NCI-H446 treated with DMSO at 0.1 percent for 48 hours (cell line): ENCODE measurements at regions not wholly inside any gene's neighbourhood (a gene's known extent, or its start where the extent isn't known, plus 50 kb on each side); places are given as distances from the start of the nearest gene placed in this dataset.
"Not testable (repeated sequence)": the region's sequence is repeated elsewhere in the genome, so short reads cannot be mapped to it uniquely, and the experiment has no call there.

Source experiments
- DNase-seq: peaks from one replicate; lab custom pipeline; 2025; lab: John Stamatoyannopoulos, UW

DNA sequence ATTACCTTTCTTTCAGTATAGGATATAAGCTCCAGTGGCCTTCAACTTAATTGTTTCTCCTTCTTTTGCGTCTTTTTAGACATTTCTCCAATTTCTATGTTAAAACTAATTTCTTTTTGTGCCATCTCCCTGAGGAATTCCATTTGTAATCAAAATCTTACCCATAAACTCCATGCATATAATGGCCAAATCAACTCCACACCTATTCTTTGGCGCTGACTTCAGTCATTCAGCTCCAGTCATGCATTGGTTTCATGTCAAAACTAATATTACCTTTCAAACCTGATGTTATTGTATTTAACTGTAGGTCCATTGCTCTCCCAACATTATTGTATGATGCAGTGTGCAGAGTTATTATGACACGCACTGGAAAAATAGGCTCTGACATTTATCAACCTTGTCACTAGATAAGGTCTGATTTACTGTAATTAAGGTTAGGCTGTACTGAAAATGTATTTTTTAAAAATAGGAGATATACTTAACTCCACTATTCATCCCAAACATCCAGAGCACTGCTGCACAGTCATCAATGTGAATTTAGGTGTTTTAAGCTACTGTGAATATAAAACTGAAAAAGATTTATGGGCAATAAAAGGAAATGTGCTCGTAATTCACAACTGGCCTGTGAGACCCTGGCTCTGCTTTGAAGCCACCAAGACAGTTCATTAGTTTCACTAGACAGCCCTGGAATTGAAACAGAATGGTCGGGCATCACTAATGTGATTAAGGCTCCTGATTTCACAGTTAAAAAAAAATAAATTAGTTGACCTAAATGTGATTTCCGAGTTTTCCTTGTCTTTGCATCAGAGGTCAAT lies 180.6 kb upstream of the GRIA4 start:
- DNase-seq: no peak

DNA sequence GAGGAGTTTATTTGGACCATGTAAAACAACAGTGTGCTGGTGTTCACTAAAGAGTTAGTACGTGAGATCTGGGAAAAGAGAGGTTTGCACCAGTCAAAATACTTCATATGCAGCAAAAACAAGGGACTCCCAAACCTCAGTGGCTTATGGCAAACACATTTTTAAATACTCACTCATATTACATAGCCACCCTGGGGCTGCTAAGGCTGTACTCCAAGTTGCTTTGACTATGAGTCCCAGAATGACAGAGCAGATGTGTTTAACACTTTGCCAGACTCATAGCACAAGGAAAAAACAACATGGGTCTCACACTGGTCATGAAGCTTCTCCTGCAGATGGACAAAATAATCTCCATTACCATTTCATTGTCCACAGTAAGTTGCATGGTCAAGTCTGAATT lies 202.8 kb upstream of the GRIA4 start:
- no peak for DNase-seq

DNA sequence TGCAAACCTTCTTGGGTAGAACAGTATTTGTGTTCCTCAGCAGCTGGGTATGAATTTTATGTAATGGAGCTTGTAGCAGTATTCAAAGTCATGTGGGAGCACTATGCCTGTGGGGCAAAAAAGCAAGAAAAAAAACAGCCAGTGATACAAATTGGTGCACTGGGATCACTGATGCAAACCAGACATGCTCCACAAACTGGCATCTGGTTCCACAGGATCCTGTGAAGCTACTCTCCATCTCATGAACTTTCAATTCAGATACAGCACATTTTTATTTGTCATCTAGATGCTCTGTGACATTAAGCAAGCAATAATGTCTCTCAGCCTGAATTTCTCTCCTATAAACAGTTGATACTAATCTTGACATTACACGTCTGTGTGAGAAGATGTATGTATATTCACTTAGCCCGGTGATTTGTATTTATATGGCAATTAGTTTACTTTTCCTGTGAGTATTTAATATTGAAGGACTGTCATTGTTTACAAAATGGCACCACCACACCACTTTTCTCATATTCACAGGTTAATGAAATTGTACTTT lies 208.5 kb upstream of the GRIA4 start:
- no peak for DNase-seq

DNA sequence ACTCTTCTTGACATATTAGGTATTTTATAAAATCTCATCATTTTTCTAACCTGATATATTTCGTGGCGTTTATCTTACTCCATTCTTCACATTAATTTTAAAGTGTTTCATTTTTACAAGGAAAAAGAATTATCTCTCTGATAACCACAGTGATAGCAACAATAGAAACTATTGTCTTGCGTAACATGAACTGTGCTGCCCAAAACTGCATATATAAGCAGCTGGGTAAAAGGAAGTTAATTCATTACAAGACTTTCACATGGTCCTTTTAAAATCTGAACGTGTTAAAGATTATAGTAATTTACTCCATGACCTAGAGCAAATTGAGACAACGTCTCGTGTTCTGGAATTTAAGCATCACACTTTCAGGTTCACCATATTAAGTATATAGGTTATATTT lies 210.4 kb upstream of the GRIA4 start:
- DNase-seq: no peak

DNA sequence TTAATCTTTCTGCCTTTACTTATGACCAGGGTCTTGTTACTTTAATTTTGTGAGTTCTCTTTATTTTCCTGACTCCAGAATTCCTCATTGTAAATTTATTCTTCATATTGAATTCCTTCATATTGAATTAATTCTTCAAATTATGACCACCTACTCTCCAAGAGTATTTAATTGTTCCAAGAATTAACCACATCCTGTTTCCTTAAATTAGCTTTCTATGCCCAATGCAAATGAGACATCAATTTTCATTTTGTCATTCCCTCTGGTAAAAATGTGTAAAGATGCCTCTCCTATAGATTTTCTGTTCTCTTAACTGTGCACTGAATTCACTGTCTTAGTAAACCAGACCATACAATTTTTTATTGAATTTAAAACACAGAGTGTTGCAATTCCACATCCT lies 211.2 kb upstream of the GRIA4 start:
- DNase-seq: no peak

DNA sequence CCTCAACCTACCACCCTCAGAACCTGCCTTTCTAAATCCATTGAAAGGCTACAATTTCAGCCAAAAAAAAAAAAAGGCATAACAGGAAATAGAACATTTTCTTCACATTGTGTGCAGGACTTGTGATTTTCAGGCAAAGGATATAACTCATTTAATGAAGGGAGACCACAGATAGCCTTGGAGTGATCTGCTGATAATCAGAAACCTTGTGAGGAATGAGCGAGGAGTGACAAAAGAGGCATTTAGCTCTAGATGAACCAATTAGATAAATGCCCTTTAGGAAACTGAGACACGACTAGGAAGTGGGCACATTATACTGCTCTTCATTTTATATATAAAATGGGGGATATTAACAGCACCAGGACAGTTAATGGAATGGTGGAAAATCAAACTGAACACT lies 216.5 kb upstream of the GRIA4 start:
- no peak for DNase-seq

DNA sequence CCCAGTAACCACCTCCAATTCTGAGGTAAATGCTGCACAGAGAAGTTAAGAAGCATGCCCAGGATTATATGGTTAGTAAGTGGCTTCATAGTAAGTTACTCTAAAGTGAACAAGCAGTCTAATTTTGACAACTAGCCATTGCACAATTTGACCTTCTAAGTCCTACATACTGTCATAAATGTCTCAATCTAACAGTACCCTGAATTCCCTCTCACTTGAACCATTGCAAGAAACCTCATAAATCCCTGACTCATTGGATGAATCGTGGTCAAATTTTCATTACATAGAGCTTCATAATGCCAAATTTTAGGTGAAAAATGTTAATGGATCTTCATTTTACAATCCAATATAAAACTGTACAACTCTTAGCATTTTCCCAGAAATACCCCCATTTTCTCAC lies 217.3 kb upstream of the GRIA4 start:
- DNase-seq: no peak

DNA sequence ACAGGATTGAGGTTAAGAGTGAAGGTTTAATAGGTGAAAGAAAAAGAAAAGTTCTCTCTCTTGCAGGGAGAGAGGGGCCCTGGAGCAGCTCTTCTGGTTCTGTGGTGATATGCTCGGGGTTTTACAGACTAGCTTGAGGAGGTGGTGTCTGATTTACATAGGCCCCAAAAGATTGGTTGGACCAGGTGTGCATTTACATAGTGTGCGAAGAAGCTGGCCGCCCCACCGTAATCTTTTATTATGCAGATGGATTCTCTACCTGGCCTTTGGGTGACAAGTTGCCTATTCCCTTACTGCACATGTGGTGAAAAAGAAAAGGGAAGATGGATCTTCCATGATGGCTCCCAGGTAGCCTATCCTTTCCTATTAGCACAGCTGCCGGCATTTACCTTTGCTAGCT lies 219.9 kb upstream of the GRIA4 start:
- no peak for DNase-seq

DNA sequence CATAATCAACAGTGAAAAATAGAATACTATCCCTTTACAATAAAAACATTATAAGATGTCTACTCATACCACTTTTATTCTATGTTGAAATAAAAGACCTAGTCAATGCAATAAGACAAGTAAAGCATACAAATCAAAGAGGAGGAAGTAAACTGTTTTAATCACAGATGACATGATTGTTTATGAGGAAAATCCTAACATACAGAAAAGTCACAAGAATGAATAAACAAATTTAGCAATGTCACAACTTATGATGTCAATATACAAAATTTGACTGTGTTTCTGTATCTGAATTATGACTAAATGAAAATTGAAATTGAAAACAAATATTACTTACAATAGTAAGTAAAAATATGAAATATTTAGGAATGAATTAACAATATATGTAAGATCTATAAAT lies 221.9 kb upstream of the GRIA4 start:
- DNase-seq: no peak

DNA sequence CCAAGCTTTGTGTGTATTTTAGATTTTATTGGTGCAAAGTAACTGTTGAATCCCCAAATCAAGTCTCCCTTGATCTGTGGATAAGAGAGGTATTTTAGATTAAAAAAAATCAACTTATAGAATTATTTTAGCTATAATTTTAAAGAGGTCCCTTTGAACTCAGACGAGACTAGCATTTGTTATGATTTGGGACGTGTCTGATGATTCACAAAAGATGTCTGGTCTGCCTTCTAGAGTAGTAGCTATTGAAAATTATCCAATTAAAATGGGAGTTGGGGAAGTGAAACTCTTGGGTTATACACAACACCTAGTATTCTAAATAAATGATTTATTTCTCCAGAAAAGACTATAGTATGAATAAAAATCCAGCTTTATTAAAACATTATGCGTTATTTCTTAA lies 227.9 kb upstream of the GRIA4 start:
- DNase-seq: no peak

DNA sequence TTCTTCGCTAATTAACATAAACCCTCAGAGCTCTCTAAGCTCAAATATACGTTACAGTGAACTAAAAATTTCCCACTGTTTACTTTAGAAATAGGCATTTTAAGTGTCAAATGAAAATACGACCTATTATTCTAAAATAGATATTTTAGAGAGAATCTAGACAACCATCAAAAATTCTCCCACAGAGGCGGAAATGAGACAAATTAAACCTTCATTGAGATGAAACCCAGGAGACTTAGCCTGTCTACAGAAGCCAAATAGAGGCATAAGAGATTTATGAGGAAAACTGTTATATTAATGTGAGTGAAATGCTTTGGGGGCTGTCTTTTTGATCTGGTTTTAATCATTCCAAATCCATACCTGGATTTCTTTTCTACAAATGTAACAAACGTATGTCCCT lies 232.0 kb upstream of the GRIA4 start:
- no peak for DNase-seq

DNA sequence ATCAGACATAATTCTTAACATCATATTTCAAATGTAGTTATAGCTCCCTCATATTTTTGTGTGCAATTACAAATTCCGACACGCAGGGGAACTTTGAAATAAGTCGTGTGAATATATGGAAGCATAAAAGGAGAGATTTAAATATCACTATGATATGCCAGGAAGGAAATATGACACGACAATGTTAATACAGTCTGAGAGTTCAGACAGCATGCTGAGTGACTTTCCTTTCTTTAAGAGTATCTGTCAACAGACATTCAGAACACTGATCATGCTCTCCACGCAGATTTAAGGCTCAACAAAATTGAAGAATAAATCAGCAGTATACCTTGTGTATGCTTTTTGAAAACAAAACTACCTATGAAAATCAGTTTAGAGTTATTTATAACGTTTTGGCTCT lies 232.6 kb upstream of the CARD18 start:
- DNase-seq: no peak

DNA sequence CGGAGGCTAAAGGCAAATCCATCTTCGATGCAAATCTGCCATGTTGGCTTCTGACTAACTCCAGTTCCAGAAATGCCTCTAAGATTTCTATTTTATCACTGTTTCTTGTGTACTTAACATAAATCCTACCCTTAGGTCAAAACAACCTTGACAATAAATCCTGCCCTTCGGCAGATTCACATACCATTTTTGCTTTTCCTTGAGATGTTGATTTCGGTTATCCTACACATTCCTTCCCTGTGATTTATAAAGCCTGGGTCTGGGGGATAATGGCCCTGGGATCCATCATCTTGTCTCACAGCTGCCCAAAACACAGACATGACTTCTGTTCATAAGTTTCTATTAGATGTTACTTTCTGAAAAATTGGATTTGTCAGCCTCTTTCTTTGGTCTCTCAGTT lies 231.7 kb upstream of the CARD18 start:
- no peak for DNase-seq

DNA sequence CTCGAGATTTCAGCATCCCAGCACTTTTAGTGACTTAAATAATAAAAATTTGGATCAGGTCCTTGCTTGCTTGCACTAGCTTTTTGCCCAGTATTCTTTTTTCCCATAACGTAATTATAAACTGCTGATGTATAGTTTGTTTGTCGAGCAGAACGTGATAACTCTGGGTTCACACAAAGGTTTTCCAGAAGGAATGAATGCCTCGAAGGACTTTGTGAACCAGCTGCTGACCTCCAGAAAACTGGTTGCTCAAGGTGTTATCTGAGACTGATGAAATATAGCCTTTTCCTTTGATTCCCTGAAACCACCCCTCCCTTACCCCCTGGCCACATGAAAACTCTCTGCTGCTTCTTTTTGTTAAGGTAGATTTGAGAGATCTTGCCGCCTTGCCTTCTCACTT lies 229.1 kb upstream of the CARD18 start:
- DNase-seq: no peak

DNA sequence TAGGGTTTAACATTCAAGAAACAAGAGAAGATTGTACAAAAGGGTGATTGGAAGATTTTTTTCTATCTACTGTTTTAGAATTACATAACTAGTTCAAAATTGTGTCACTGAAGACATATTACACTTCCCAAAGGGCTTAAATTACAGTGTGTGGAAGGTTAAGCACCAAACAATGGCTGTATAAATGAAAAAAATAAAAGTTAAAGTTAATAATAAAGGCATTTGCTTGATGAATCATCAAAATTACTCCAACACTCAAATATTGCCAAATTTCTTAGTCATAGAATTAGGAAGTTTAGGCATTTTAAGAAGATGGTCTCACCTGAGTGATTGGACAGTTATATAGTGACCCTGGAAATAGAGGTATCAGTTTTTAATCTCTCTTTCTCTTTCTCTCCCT lies 227.6 kb upstream of the CARD18 start:
- DNase-seq: no peak

DNA sequence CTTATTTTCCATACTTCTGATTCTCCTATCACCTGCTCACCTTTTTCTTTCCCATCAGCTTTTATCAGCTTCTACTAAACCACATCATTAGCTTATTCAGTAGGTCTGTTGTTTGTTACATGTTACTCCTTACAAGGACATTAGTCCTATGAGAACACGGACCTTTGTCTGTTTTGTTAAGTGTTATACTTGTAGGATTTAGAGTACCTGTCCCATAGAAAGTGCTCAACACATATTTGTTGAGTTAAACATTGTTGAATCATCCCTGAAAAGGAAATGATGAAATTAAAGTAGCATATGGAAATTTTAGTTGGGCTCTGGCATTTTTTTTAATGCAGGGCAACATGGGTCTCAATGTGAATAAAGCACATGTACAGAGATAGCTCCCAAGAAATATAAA lies 222.1 kb upstream of the CARD18 start:
- no peak for DNase-seq

DNA sequence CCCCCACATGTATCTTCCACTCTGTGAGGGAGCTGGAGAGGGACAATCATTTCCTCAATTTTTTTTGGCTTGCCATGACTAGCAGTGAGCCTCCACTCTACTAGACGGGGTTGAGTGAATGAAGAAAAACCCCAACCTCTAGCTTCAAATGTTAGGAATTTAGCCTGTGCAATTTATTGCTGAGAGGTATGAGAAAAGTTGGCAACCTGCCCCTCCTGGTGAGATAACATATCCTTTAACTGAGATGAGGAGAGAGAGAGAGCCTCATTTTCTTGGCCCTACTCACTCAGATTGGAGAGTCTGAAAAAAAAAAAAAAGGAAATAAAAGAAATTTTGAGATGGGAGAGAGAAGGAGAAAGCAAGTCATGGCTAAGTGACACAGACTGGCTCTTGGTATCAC lies 218.2 kb upstream of the CARD18 start:
- DNase-seq: no peak

DNA sequence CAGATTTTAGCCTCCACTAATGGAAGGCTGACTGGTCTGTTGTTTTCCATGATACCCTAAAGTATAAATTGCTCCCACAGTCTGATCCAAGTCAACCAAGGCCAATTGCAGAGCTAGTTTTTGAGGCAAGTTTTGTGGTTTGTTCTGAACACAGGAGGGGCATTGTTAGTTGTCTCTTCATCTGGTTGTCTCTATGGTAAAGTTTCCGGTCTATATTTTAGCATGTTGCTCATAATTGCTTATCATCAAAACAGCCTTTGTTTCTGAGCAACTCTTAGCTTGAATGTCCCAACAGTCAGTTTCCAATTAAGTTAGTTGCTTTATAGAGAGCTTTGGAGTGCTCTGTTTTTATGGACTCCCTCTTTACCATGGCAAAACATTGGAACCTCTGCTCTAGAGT lies 217.6 kb upstream of the CARD18 start:
- DNase-seq: no peak

DNA sequence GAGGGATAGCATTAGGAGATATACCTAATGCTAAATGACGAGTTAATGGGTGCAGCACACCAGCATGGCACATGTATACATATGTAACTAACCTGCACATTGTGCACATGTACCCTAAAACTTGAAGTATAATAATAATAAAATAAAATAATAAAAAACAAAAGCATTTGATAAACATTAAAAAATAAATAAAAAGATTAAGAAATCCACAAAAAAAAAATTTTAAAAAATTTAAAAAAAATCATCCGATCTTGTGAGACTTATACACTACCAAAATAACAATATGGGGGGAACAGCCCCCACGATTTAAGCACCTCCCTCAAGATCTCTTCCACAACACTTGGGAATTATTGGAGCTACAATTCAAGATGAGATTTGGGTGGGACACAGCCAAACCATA lies 210.3 kb upstream of the CARD18 start:
- not testable (repeated sequence) for DNase-seq

DNA sequence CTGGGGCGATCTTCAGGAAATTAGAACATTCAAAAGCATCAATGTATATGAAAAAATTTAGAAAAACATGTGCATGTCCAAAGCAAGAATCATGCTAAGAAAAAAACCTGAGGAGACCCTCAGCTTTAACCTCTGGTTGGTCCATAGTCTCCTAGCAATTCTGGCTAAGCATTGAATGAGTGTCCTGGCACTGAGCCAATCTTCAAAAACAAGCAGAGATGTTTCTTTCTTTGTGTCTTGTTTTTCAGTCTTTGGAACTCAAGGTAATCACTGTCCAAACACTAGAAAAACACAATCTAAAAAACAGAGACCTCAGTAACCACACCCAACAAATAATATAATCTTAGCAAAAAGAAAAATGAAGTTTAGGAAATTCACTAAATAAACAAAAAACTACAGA lies 205.4 kb upstream of the CARD18 start:
- peak; percentile 16 for DNase-seq

DNA sequence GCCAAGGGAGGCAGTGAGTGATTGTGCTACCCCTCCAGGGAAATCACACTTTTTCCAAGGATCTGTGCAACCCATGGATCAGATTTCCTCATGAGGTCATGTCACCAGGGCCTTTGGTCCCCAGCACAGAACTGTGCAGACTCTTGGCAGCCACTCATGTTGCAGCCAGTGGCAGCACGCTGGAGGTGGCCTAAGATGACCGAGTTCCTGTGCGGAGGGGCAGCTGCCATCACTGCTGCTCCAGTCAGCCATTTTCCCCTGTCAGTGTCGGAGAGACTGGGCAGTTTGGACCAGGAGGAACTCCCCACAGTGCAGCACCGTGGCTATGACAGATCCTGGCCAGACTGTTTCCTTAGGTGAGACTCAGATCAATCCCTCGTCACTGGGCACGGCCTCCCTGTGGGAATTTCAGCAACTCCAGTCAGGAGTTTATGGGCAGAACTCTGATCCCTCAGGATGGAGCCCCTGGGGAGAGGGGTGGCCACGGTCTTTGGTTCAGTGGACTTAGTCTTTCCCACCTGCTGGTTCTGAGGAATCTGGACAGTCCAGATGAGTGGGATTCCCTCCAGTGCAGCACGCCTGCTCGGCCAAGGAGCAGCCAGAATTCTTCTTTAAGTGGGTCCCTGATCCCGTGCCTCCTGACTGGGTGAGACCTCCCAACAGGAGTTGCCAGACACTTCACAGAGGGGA lies 194.6 kb upstream of the CARD18 start:
- no peak for DNase-seq

DNA sequence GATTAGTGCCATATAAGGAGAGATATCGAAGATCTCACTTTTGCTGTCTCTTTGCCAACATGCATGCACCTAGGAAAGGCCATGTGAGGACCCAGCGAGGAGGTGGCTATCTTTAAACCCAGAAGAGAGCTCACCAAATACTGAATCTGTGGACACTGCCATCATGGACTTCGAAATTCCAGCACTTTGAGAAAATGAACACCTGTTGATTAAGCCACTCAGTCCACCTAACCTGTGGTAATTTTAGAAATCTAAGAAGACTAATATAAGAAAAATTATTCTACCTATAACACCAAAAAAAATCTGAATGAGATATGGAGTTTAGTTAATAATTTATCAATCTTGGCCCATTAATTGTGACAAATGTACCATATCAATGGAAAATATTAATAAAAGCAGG lies 193.6 kb upstream of the CARD18 start:
- no peak for DNase-seq

DNA sequence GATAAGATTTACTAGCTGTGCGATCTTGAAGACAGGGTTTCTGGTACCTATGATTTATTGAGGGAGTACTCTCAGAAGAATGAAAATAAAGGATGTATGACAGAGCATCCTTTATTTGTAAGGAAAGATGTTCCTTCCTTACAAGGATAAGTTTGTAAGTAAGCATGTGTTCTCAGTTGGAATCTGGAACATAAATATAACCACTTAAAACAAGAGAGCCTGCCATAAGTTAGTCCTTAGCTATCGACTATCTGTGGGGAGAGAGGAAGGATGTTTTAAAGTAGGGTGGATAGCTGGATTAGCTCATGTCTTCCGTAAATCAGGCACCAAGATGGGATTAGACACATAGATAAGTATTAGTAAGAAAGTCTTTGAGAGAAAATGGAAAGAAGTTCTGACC lies 192.6 kb upstream of the CARD18 start:
- DNase-seq: no peak

DNA sequence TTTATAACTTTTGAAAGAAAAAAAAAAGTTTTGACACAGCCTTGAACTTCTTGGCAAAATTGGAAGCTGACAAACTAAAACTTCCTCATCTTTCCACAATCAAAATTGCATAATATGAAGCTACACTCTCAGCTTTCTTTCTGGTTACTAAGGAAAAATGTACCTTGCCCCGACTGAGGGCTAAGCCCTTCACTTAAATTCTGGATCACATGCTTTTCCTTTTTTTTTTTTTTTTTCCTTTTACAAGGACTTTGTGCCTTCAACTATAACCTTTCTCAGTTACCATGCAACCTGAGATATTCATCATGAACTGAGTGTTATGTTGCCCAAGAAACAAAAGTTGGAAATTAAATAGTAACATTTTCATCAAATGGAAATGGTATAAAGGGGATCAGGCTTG lies 188.5 kb upstream of the CARD18 start:
- no peak for DNase-seq
